Endothelial cell of umbilical vein (primary cell): ENCODE measurements at regions not wholly inside any gene's neighbourhood (a gene's known extent, or its start where the extent isn't known, plus 50 kb on each side); places are given as distances from the start of the nearest gene placed in this dataset.

ENCODE experiments used
- BruUV-seq: library from RNA; stranded (reverse); fragments of 400-500 nt; replicated peaks from 2 replicates; lab custom pipeline; 2021; lab: Mats Ljungman, UMichigan
- CTCF ChIA-PET: fragments of 300-600, 350-600 bp; sonication (Branson Sonifier 250); formaldehyde crosslinking; loops from one replicate; lab custom pipeline; 2021; ENCODE audit warnings: antibody characterized with exemption, inconsistent platforms; lab: Charles Lee
- POLR2A ChIA-PET: fragments of 300-600, 350-600 bp; sonication (Branson Sonifier 250); formaldehyde crosslinking; loops from one replicate; lab custom pipeline; 2021; ENCODE audit warnings: antibody characterized with exemption, inconsistent platforms; lab: Charles Lee
- DNase-seq: peaks from one replicate; pipeline ENCODE4 v3.0.0-alpha.2; 2011; ENCODE audit warnings: low read depth, low spot score
- FAIRE-seq: peaks from 2 replicates; lab custom pipeline; 2011; peaks lifted over from hg19 to GRCh38; lab: Jason Lieb, UNC
- H2AFZ ChIP-seq: 2 replicates; pipeline ENCODE4 v1.6.0; 2012; ENCODE audit warnings: low read depth, low read length, control low read depth, inconsistent platforms
- H3K27ac ChIP-seq: 2 replicates; pipeline ENCODE4 v1.5.1; 2011; ENCODE audit warnings: low read depth, mild to moderate bottlenecking, control low read depth, low read length, moderate library complexity; ENCODE audit not compliant: insufficient read depth
- H3K27me3 ChIP-seq, 2 experiments: 2 replicates each; pipeline versions ENCODE4 v1.6.0 to v1.6.1; 2011; ENCODE audit warnings: low read length in 2 of 2, mixed read lengths in 1 of 2; ENCODE audit not compliant: control insufficient read depth in 2 of 2, insufficient read depth in 2 of 2
- H3K36me3 ChIP-seq, 2 experiments: 2 replicates in 1 of 2; 3 replicates in 1 of 2; pipeline ENCODE4 v1.5.1; 2011; ENCODE audit warnings: low read length in 2 of 2, mild to moderate bottlenecking in 1 of 2, moderate library complexity in 1 of 2; ENCODE audit not compliant: control insufficient read depth in 2 of 2, insufficient read depth in 2 of 2; ENCODE audit errors: extremely low read depth in 1 of 2
- H3K4me1 ChIP-seq: 3 replicates; pipeline ENCODE4 v1.5.1; 2011; ENCODE audit warnings: mild to moderate bottlenecking, low read length; ENCODE audit not compliant: control insufficient read depth, insufficient read depth; ENCODE audit errors: extremely low read depth
- H3K4me2 ChIP-seq: 2 replicates; pipeline ENCODE4 v1.6.1; 2011; ENCODE audit warnings: low read length, control low read depth, mixed read lengths; ENCODE audit not compliant: insufficient read depth
- H3K4me3 ChIP-seq, 3 experiments: fragments of 200-600 bp in 1 of 3; sonication (generic), shearing (Covaris generic) in 1 of 3; replicated peaks in 1 of 3; 2 replicates each; pipeline ENCODE4 v1.5.1; 2011 to 2016; ENCODE audit warnings: control low read depth in 3 of 3, low read length in 3 of 3, mild to moderate bottlenecking in 2 of 3, inconsistent platforms in 1 of 3, low read depth in 1 of 3, moderate library complexity in 1 of 3; ENCODE audit not compliant: insufficient read depth in 1 of 3
- H3K79me2 ChIP-seq: 2 replicates; pipeline ENCODE4 v1.6.0; 2012; ENCODE audit warnings: low read length, inconsistent platforms; ENCODE audit not compliant: control insufficient read depth, insufficient read depth
- H3K9ac ChIP-seq: replicated peaks from 2 replicates; pipeline ENCODE3; 2011; ENCODE audit warnings: low read length, control low read depth; ENCODE audit not compliant: insufficient read depth; ENCODE audit errors: extremely low read depth
- H3K9me1 ChIP-seq: replicated peaks from 3 replicates; pipeline ENCODE4 v1.6.0; 2011; ENCODE audit warnings: mild to moderate bottlenecking, low read length; ENCODE audit not compliant: control insufficient read depth, insufficient read depth; ENCODE audit errors: extremely low read depth
- H3K9me3 ChIP-seq: replicated peaks from 2 replicates; pipeline ENCODE4 v1.5.1; 2012; ENCODE audit warnings: low read length, inconsistent platforms; ENCODE audit not compliant: control insufficient read depth, insufficient read depth
- H4K20me1 ChIP-seq: replicated peaks from 2 replicates; pipeline ENCODE3; 2011; ENCODE audit warnings: mild to moderate bottlenecking, low read length; ENCODE audit not compliant: control insufficient read depth, insufficient read depth; ENCODE audit errors: extremely low read depth
- EZH2 ChIP-seq: IDR thresholded peaks from 2 replicates; pipeline ENCODE4 v1.6.1; 2012; ENCODE audit warnings: borderline replicate concordance, low read depth, mild to moderate bottlenecking, moderate library complexity, low read length, inconsistent platforms; ENCODE audit not compliant: severe bottlenecking
- FOS ChIP-seq: IDR thresholded peaks from 2 replicates; pipeline ENCODE4 v1.6.1; 2011; ENCODE audit warnings: mild to moderate bottlenecking, low read length, moderate library complexity, borderline replicate concordance; ENCODE audit not compliant: insufficient read depth
- GATA2 ChIP-seq: IDR thresholded peaks from 2 replicates; pipeline ENCODE4 v1.7.0; 2011; ENCODE audit warnings: low read depth, mild to moderate bottlenecking, moderate library complexity, mixed read lengths, low read length; ENCODE audit not compliant: insufficient read length, insufficient read depth
- JUN ChIP-seq: IDR thresholded peaks from 2 replicates; pipeline ENCODE4 v1.6.1; 2011; ENCODE audit warnings: borderline replicate concordance, low read depth; ENCODE audit not compliant: insufficient read length, insufficient read depth
- MYC ChIP-seq: IDR thresholded peaks from one replicate; pipeline ENCODE4 v1.6.1; 2011; ENCODE audit warnings: mild to moderate bottlenecking, low read depth, low read length
- POLR2A ChIP-seq: IDR thresholded peaks from 2 replicates; pipeline ENCODE4 v1.6.1; 2012; ENCODE audit warnings: low read depth, mild to moderate bottlenecking, control low read depth, low read length
- POLR2AphosphoS5 ChIP-seq: IDR thresholded peaks from 2 replicates; pipeline ENCODE4 v1.6.1; 2012; ENCODE audit warnings: low read depth, mild to moderate bottlenecking, control low read depth, low read length, moderate library complexity; ENCODE audit not compliant: insufficient read depth
- dilution Hi-C: fragments of 300-500 bp; cut with MboI; formaldehyde crosslinking; loops from one replicate; pipeline ENCODE4 v1.15.0; 2019; ENCODE audit warnings: low sequenced_read_pairs; ENCODE audit not compliant: extremely low pct_ligation_motif_present
- intact Hi-C: fragments of 100-400 bp; cut with micrococcal nuclease; formaldehyde crosslinking; loops from one replicate; pipeline ENCODE4 v1.10.0; 2022
- TF ChIP-seq, protein P1 (sequence below): IDR thresholded peaks from 2 replicates; pipeline ENCODE4 v1.6.1; 2011; ENCODE audit not compliant: insufficient read depth, insufficient read length
- TF ChIP-seq, protein P2 (sequence below), 2 donors: IDR thresholded peaks; 1 replicate in 1 of 2; 2 replicates in 1 of 2; pipeline ENCODE4 v1.5.1; 2011; ENCODE audit warnings: low read length in 2 of 2, mild to moderate bottlenecking in 2 of 2, moderate library complexity in 2 of 2, control low read depth in 1 of 2, inconsistent platforms in 1 of 2, low read depth in 1 of 2; ENCODE audit not compliant: insufficient read depth in 1 of 2; ENCODE audit errors: extremely low read depth in 1 of 2

- Histone ChIP-seq H3K79me2 (no peaks in the 10 kb centered on the region), H3K27me3 (no peaks in the 10 kb centered on the region), H2AFZ (no peak overlapping the region), H3K9ac (no peak overlapping the region), H4K20me1 (no peaks in the 10 kb centered on the region), H3K4me2 (no peak overlapping the region), H3K36me3 (no peaks in the 10 kb centered on the region), H3K4me3 (no peak overlapping the region), H3K9me3 (peaks cover 8% of the 10 kb centered on the region), H3K4me1 (no peaks in the 10 kb centered on the region), H3K9me1 (no peaks in the 10 kb centered on the region), H3K27ac (no peak overlapping the region)
- ChIA-PET POLR2A (no interaction called here), CTCF (no interaction called here)
- dilution Hi-C loops, result no loop called here
- no TSS peak for BruUV-seq
- intact Hi-C loops, result no loop called here
- TF ChIP-seq, protein P1, sequence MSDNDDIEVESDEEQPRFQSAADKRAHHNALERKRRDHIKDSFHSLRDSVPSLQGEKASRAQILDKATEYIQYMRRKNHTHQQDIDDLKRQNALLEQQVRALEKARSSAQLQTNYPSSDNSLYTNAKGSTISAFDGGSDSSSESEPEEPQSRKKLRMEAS, result no peak
- no peak for TF ChIP-seq FOS
- DNase-seq, result no peak
- FAIRE-seq, result no peak
Measured at GRCh38 chr2:790634-791245, 113.5 kb upstream of the TMEM18 start.

DNA sequence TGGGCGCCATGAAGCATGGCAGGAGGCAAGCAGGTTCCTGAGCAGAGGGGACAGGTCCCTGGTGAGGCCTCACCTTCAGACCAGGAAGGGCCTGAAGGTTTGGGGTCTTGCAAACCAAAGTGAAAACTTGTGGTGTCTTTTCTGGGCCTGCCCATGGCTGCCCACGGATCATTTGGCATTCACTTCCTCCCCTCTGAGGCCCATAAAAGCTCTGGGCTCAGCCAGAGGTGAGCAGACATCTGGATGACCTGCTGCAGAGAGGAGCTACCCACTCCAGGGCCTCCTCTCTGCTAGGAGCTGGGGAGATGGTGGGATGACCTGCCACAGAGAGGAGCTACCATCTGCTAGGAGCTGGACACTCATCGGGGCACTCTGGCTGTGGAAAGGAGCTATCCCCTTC, 112.9 kb upstream of the TMEM18 start:
- Histone ChIP-seq H3K9ac (no peak overlapping the region), H3K4me2 (no peak overlapping the region), H3K27me3 (no peaks in the 10 kb centered on the region), H3K79me2 (no peaks in the 10 kb centered on the region), H2AFZ (no peak overlapping the region), H3K27ac (no peak overlapping the region), H3K4me1 (no peaks in the 10 kb centered on the region), H3K4me3 (no peak overlapping the region), H4K20me1 (no peaks in the 10 kb centered on the region), H3K36me3 (no peaks in the 10 kb centered on the region), H3K9me1 (no peaks in the 10 kb centered on the region), H3K9me3 (peaks cover 8% of the 10 kb centered on the region)
- POLR2A ChIA-PET, result no interaction called here
- no peak for TF ChIP-seq MYC
- no peak for TF ChIP-seq FOS
- no peak for TF ChIP-seq POLR2A
- TF ChIP-seq JUN, result no peak
- TF ChIP-seq EZH2, result no peak
- no peak for TF ChIP-seq POLR2AphosphoS5
- TF ChIP-seq GATA2, result no peak
- TF ChIP-seq, protein P1, result no peak
- TF ChIP-seq, protein P2, sequence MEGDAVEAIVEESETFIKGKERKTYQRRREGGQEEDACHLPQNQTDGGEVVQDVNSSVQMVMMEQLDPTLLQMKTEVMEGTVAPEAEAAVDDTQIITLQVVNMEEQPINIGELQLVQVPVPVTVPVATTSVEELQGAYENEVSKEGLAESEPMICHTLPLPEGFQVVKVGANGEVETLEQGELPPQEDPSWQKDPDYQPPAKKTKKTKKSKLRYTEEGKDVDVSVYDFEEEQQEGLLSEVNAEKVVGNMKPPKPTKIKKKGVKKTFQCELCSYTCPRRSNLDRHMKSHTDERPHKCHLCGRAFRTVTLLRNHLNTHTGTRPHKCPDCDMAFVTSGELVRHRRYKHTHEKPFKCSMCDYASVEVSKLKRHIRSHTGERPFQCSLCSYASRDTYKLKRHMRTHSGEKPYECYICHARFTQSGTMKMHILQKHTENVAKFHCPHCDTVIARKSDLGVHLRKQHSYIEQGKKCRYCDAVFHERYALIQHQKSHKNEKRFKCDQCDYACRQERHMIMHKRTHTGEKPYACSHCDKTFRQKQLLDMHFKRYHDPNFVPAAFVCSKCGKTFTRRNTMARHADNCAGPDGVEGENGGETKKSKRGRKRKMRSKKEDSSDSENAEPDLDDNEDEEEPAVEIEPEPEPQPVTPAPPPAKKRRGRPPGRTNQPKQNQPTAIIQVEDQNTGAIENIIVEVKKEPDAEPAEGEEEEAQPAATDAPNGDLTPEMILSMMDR (IDR thresholded peaks at IDR 0.05; ENCODE audit: extremely low read depth in 1 of 2, insufficient read depth in 1 of 2, low read depth in 1 of 2, low read length in 2 of 2), result no peak
- no TSS peak for BruUV-seq
- CTCF ChIA-PET, result no interaction called here
- intact Hi-C loops (no loop called here), dilution Hi-C loops (no loop called here)
- FAIRE-seq (no peak), DNase-seq (no peak)
